GM12878 (cell line): ENCODE measurements at regions not wholly inside any gene's neighbourhood (a gene's known extent, or its start where the extent isn't known, plus 50 kb on each side); places are given as distances from the start of the nearest gene placed in this dataset.

Experiments used
- ATAC-seq: fragments of 200-7000 bp; cut with Tn5 transposase; 3 replicates; pipeline ENCODE4 v1.9.1; 2020; ENCODE audit warnings: mild to moderate bottlenecking, moderate library complexity
- BruUV-seq: library from RNA; stranded (reverse); fragments of 400-500 nt; replicated peaks from 2 replicates; lab custom pipeline; 2021; lab: Mats Ljungman, UMichigan
- CTCF ChIA-PET: fragments of 300-600 bp; sonication (Branson Sonifier 250); formaldehyde crosslinking; extraction: SDS; loops from one replicate; lab custom pipeline; 2021; ENCODE audit warnings: inconsistent platforms; lab: Yijun Ruan, JAX
- POLR2A ChIA-PET: fragments of 350-600 bp; formaldehyde crosslinking; extraction: SDS; loops from one replicate; lab custom pipeline; 2021; ENCODE audit warnings: inconsistent platforms; lab: Charles Lee
- RAD21 ChIA-PET: fragments of 300-600 bp; sonication (Branson Sonifier 250); formaldehyde crosslinking; loops from one replicate; lab custom pipeline; 2023; ENCODE audit warnings: antibody characterized with exemption; ENCODE audit not compliant: unreplicated experiment; lab: Charles Lee
- SMC1A ChIA-PET: fragments of 300-600 bp; sonication (Branson Sonifier 250); formaldehyde crosslinking; loops from one replicate; lab custom pipeline; 2023; ENCODE audit not compliant: unreplicated experiment, uncharacterized antibody; lab: Charles Lee
- DNase-seq: peaks from one replicate; pipeline ENCODE4 v3.0.0-alpha.2; 2011; ENCODE audit warnings: low read depth, low spot score
- FAIRE-seq: peaks from 3 replicates; lab custom pipeline; 2011; peaks lifted over from hg19 to GRCh38; lab: Jason Lieb, UNC
- H2AFZ ChIP-seq: 2 replicates; pipeline ENCODE4 v1.6.0; 2011; ENCODE audit warnings: low read depth, low read length, control low read depth; ENCODE audit not compliant: control insufficient read depth
- H3K27ac ChIP-seq: 2 replicates; pipeline ENCODE4 v1.5.1; 2011; ENCODE audit warnings: control low read depth; ENCODE audit not compliant: control insufficient read depth, insufficient read depth
- H3K27me3 ChIP-seq, 2 experiments: replicated peaks in 1 of 2; 2 replicates each; pipeline versions ENCODE4 v1.6.0 to v1.6.1; 2011; ENCODE audit warnings: low read length in 1 of 2; ENCODE audit not compliant: control insufficient read depth in 2 of 2, insufficient read depth in 2 of 2
- H3K36me3 ChIP-seq, 2 experiments: 2 replicates each; pipeline ENCODE4 v1.5.1; 2011; ENCODE audit warnings: low read length in 1 of 2; ENCODE audit not compliant: control insufficient read depth in 2 of 2, insufficient read depth in 2 of 2
- H3K4me1 ChIP-seq: 2 replicates; pipeline ENCODE4 v1.6.1; 2011; ENCODE audit warnings: mild to moderate bottlenecking, low read length, moderate library complexity, mixed read lengths; ENCODE audit not compliant: control insufficient read depth, insufficient read depth
- H3K4me2 ChIP-seq: 2 replicates; pipeline ENCODE4 v1.6.0; 2011; ENCODE audit warnings: control low read depth; ENCODE audit not compliant: control insufficient read depth, insufficient read depth
- H3K4me3 ChIP-seq: fragments of 200-600 bp; sonication (generic); 2 replicates; pipeline ENCODE4 v1.5.1; 2016
- H3K79me2 ChIP-seq: 2 replicates; pipeline ENCODE4 v1.6.0; 2011; ENCODE audit warnings: low read length; ENCODE audit not compliant: control insufficient read depth, insufficient read depth
- H3K9ac ChIP-seq: 2 replicates; pipeline ENCODE4 v1.8.0; 2011; ENCODE audit warnings: low read length, control low read depth, mixed read lengths; ENCODE audit not compliant: control insufficient read depth, insufficient read depth
- H3K9me3 ChIP-seq: replicated peaks from 3 replicates; pipeline ENCODE4 v1.5.1; 2011; ENCODE audit warnings: mild to moderate bottlenecking, low read length; ENCODE audit not compliant: control insufficient read depth, insufficient read depth
- H4K20me1 ChIP-seq: 2 replicates; pipeline ENCODE4 v1.6.0; 2011; ENCODE audit not compliant: control insufficient read depth, insufficient read depth
- ATF2 ChIP-seq: IDR thresholded peaks from 2 replicates; pipeline ENCODE4 v1.6.1; 2012; ENCODE audit warnings: low read length, inconsistent platforms
- BCLAF1 ChIP-seq: fragments of 450-650 bp; IDR thresholded peaks from 2 replicates; pipeline ENCODE4 v1.6.1; 2017; ENCODE audit warnings: antibody characterized with exemption, mild to moderate bottlenecking, moderate library complexity
- DPF2 ChIP-seq: fragments of 450-650 bp; IDR thresholded peaks from 2 replicates; pipeline ENCODE4 v1.6.1; 2017; ENCODE audit warnings: mild to moderate bottlenecking
- HSF1 ChIP-seq: fragments of 150-350 bp; IDR thresholded peaks from 2 replicates; pipeline ENCODE4 v1.6.1; 2014; ENCODE audit warnings: mild to moderate bottlenecking, low read depth, low read length
- LARP7 ChIP-seq: fragments of 450-650 bp; IDR thresholded peaks from 2 replicates; pipeline ENCODE4 v1.6.1; 2017; ENCODE audit warnings: mild to moderate bottlenecking
- MTA2 ChIP-seq: fragments of 450-650 bp; IDR thresholded peaks from 2 replicates; pipeline ENCODE4 v1.6.1; 2016; ENCODE audit warnings: low read depth, mild to moderate bottlenecking, moderate library complexity
- MYC ChIP-seq: IDR thresholded peaks from 2 replicates; pipeline ENCODE4 v1.6.1; 2011; ENCODE audit warnings: mild to moderate bottlenecking, low read length, moderate library complexity, inconsistent platforms; ENCODE audit not compliant: insufficient read depth, insufficient replicate concordance, insufficient read length, severe bottlenecking
- NKRF ChIP-seq: fragments of 450-650 bp; conservative IDR thresholded peaks from 2 replicates; pipeline ENCODE4 v1.6.1; 2017; ENCODE audit warnings: mild to moderate bottlenecking, moderate library complexity
- RBBP5 ChIP-seq: fragments of 200-600 bp; sonication (generic); conservative IDR thresholded peaks from 2 replicates; pipeline ENCODE4 v1.6.1; 2016
- SREBF2 ChIP-seq: IDR thresholded peaks from 2 replicates; pipeline ENCODE4 v1.6.1; 2012; ENCODE audit warnings: mild to moderate bottlenecking, low read length
- TCF7 ChIP-seq: IDR thresholded peaks from 2 replicates; pipeline ENCODE4 v1.6.1; 2014; ENCODE audit warnings: antibody characterized with exemption, borderline replicate concordance
- ZNF384 ChIP-seq: IDR thresholded peaks from 2 replicates; pipeline ENCODE4 v1.6.1; 2012; ENCODE audit warnings: low read depth, mild to moderate bottlenecking, low read length, improper control_type of control experiment, borderline replicate concordance
- ZZZ3 ChIP-seq: IDR thresholded peaks from 2 replicates; pipeline ENCODE4 v1.6.1; 2011; ENCODE audit warnings: low read depth; ENCODE audit not compliant: control insufficient read depth, insufficient read length
- WGBS: methylation state at CpG from one replicate; pipeline ENCODE4 v1.1.6; 2016; ENCODE audit warnings: low lambda C conversion rate; ENCODE audit not compliant: insufficient replicate concordance, insufficient coverage; ENCODE audit errors: missing lambda C conversion rate; 5-methylcytosine and 5-hydroxymethylcytosine counted together
- in situ Hi-C: fragments of 300-500 bp; cut with MboI; formaldehyde crosslinking; loops from 9 replicates; pipeline ENCODE4 v1.14.3; 2018; ENCODE audit warnings: mixed read lengths
- intact Hi-C: fragments of 100-400 bp; cut with micrococcal nuclease; formaldehyde crosslinking; loops from one replicate; pipeline ENCODE4 v1.14.2; 2022; ENCODE audit not compliant: unreplicated experiment

GRCh38 chrX:148316446-148316845 lies 184.0 kb upstream of the AFF2 start (continued):
- TF ChIP-seq HSF1 (no peak), TCF7 (no peak), ZNF384 (no peak), ZZZ3 (no peak), MYC (no peak), SREBF2 (no peak), BCLAF1 (no peak), MTA2 (no peak)

- H3K9me3 ChIP-seq, result no peaks in the 10 kb centered on the region; the same call in 2 of the 3 replicates
- no TSS peak for BruUV-seq
- H3K9ac ChIP-seq, result no peak overlapping the region
- no peaks in the 10 kb centered on the region for H3K27me3 ChIP-seq
- in situ Hi-C loops (no loop called here), intact Hi-C loops (no loop called here)
- H3K27ac ChIP-seq, result no peak overlapping the region
- no peak for ATAC-seq
- no peaks in the 10 kb centered on the region for H3K4me1 ChIP-seq
- no peak overlapping the region for H2AFZ ChIP-seq
- POLR2A ChIA-PET, result no interaction called here
- no peaks in the 10 kb centered on the region for H3K79me2 ChIP-seq
- TF ChIP-seq ATF2 (no peak), LARP7 (no peak), DPF2 (no peak), NKRF (no peak), RBBP5 (no peak)
- TF ChIP-seq, all 136 proteins: peak for 0
- no peak for DNase-seq
- ChIA-PET RAD21 (no interaction called here), CTCF (no interaction called here), SMC1A (no interaction called here)
- WGBS, result 0% methylated on average over 2 of the region's 2 CpGs
- no peak overlapping the region for H3K4me2 ChIP-seq
- FAIRE-seq, result no peak
- no peaks in the 10 kb centered on the region for H4K20me1 ChIP-seq
- no peaks in the 10 kb centered on the region for H3K36me3 ChIP-seq
- no peak overlapping the region for H3K4me3 ChIP-seq
These were observed 177.5 kb upstream of the AFF2 start for GRCh38 chrX:148322906-148323305.
